ENCODE measurements at regions not wholly inside any gene's neighbourhood (a gene's known extent, or its start where the extent isn't known, plus 50 kb on each side); places are given as distances from the start of the nearest gene placed in this dataset.
A peak's percentile ranks its signal among the peaks of the same experiment; 100 is the strongest.
"Not testable (repeated sequence)": the region's sequence is repeated elsewhere in the genome, so short reads cannot be mapped to it uniquely, and the experiment has no call there.

DNA sequence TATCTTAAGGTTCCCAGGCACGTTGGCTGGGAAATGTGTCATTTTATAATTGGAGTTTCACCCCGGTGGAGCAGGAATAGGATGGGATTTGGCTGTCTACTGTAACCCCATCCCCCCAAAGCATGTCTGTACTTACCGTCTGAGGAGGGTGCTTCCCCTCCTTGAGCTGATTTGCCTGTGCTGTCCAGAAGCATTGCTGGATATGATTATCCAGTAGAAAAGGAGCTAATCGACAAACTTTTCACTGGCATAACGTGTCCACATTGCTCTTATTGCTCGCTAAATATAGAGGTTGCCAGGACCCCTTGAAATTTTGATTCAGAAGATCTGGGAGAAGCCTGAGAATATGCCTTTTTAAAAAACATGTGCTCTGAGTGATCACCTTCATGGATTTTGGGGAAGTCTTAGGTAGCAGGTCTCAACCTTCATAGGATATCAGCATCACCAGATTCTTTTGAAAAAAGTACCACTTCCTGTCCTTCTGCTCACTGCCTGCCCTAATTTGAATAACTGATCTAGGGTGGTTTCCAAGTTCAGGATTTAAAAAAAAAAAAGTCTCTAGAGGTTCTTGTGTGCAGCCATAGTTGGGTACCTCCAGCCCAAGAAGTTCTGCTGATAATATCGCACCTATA is 80.4 kb upstream of the KCNA1 start:
- no peak overlapping the region for H3K27ac Mint-ChIP-seq (ENCODE audit: unreplicated experiment)
- H3K36me3 Mint-ChIP-seq (ENCODE audit: low read depth): no peaks in the 10 kb centered on the region
- peaks cover 4% of the 10 kb centered on the region for H3K4me1 Mint-ChIP-seq (ENCODE audit: low read depth)
- TF ChIP-seq, protein P1, sequence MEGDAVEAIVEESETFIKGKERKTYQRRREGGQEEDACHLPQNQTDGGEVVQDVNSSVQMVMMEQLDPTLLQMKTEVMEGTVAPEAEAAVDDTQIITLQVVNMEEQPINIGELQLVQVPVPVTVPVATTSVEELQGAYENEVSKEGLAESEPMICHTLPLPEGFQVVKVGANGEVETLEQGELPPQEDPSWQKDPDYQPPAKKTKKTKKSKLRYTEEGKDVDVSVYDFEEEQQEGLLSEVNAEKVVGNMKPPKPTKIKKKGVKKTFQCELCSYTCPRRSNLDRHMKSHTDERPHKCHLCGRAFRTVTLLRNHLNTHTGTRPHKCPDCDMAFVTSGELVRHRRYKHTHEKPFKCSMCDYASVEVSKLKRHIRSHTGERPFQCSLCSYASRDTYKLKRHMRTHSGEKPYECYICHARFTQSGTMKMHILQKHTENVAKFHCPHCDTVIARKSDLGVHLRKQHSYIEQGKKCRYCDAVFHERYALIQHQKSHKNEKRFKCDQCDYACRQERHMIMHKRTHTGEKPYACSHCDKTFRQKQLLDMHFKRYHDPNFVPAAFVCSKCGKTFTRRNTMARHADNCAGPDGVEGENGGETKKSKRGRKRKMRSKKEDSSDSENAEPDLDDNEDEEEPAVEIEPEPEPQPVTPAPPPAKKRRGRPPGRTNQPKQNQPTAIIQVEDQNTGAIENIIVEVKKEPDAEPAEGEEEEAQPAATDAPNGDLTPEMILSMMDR (IDR thresholded peaks at IDR 0.05): no peak
- no peak overlapping the region for H3K4me3 Mint-ChIP-seq (ENCODE audit: unreplicated experiment)
- peaks cover 2% of the 10 kb centered on the region for H3K27me3 Mint-ChIP-seq (ENCODE audit: low read depth)
- DNase-seq (ENCODE audit: low spot score): no peak
- H3K9me3 Mint-ChIP-seq (ENCODE audit: low read depth): no peaks in the 10 kb centered on the region

DNA sequence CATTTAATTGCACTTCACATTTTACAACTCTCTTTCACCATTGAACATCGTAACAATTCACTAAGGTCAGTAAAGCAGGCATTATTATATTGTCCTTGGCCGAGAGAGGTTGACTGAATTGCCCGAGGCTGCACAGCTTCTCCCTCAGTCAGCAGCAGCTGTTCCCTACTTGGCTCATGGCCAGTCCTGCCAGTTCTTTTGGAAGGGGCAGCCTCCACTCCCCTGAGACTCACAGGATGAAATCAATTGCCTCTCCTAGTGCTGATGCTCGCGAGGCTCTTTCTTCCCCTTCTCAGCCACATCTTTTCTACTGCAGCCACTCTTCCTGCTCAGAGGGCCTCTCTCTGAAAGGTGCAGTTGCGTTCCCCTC is 79.9 kb upstream of the KCNA1 start:
- H3K4me1 Mint-ChIP-seq (ENCODE audit: low read depth): no peaks in the 10 kb centered on the region

DNA sequence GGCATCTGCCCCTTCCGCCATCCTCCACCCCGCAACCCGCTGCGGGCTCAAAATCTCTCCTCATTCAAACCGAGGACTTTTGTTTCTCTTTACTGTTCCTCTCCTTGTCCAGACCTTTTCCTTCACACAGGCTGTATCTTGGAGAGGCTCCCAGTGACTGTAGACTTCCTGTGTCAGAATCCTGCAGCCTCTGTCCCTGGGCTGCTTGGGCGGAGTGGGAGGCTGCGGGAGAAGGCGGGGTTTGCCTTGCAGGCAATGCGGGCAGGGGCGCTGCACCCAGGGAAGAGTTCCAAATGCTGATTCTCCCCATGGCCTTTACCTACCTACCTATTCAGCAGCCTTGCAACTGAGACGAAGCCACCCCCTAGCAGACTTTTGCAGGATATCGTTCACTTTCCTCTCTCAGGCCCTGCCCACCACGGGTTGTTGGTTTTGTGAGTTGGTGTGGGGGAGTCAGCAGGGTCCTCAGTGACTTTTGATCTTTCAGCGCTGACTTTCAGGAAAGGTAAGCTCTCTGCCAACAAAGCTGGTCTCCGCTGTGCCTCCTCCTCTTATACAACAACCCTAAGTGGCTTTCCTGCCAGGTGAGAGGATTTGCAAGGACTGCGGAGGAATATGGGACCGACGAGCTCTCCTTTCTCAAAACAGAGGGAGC is 79.0 kb upstream of the KCNA1 start:
- DNase-seq (ENCODE audit: low spot score): no peak
- no peaks in the 10 kb centered on the region for H3K9me3 Mint-ChIP-seq (ENCODE audit: low read depth)
- no peaks in the 10 kb centered on the region for H3K4me1 Mint-ChIP-seq (ENCODE audit: low read depth)
- H3K36me3 Mint-ChIP-seq (ENCODE audit: low read depth): no peaks in the 10 kb centered on the region
- H3K27me3 Mint-ChIP-seq (ENCODE audit: low read depth): peaks cover 2% of the 10 kb centered on the region
- no peak overlapping the region for H3K27ac Mint-ChIP-seq (ENCODE audit: unreplicated experiment)
- TF ChIP-seq, protein P1 (IDR thresholded peaks at IDR 0.05): no peak
- H3K4me3 Mint-ChIP-seq (ENCODE audit: unreplicated experiment): no peak overlapping the region

More for the DNA sequence above, 79.9 kb upstream of the KCNA1 start:
- H3K9me3 Mint-ChIP-seq (ENCODE audit: low read depth): no peaks in the 10 kb centered on the region
- H3K36me3 Mint-ChIP-seq (ENCODE audit: low read depth): no peaks in the 10 kb centered on the region
- H3K27ac Mint-ChIP-seq (ENCODE audit: unreplicated experiment): no peak overlapping the region
- TF ChIP-seq, protein P1 (IDR thresholded peaks at IDR 0.05): no peak
- no peak overlapping the region for H3K4me3 Mint-ChIP-seq (ENCODE audit: unreplicated experiment)
- no peak for DNase-seq (ENCODE audit: low spot score)
- peaks cover 2% of the 10 kb centered on the region for H3K27me3 Mint-ChIP-seq (ENCODE audit: low read depth)

DNA sequence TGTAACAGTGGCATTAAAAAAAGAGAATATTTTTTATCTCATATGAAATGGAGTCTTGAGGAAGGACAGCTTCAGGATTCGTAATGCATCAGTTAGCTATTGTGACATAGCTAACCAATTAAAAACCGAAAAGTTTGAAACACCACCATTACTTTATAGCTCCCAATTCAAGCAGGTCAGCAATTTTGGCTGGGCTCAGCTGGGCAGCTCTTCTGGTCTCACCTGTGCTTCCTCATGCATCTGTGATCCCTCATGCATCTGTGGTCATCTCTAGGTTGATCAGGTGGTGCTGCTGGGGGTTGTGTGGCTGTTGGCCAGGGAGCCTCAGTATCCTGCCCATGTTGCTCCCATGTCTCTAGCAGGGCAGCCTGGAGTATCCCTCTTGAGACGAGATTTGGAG is 76.7 kb upstream of the KCNA1 start:
- H3K36me3 Mint-ChIP-seq (ENCODE audit: low read depth): no peaks in the 10 kb centered on the region
- H3K27me3 Mint-ChIP-seq (ENCODE audit: low read depth): no peaks in the 10 kb centered on the region
- no peaks in the 10 kb centered on the region for H3K9me3 Mint-ChIP-seq (ENCODE audit: low read depth)
- H3K4me1 Mint-ChIP-seq (ENCODE audit: low read depth): no peaks in the 10 kb centered on the region
- no peak overlapping the region for H3K4me3 Mint-ChIP-seq (ENCODE audit: unreplicated experiment)
- H3K27ac Mint-ChIP-seq (ENCODE audit: unreplicated experiment): no peak overlapping the region
- no peak for DNase-seq (ENCODE audit: low spot score)
- TF ChIP-seq, protein P1 (IDR thresholded peaks at IDR 0.05): no peak

DNA sequence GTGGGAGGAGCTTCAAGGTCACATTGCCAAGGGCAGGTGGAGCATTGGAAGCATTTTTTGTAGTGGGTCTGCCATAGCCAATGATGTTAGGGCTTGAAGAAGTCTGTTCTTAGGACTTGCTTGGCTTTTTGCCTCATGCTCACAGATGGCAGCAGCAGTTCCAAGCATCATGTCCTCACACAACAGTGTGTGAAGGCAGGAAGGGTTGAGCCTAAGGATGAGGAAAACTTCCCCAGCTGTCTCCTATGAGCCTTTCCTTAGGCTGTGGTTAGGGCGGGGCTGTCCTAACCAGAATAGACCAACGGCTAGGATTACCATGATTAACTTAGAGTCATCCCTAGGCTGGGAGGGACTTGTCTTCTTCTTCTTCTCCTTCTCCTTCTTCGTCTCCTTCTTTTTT is 76.2 kb upstream of the KCNA1 start:
- TF ChIP-seq, protein P1 (IDR thresholded peaks at IDR 0.05): no peak
- H3K36me3 Mint-ChIP-seq (ENCODE audit: low read depth): no peaks in the 10 kb centered on the region
- H3K27me3 Mint-ChIP-seq (ENCODE audit: low read depth): no peaks in the 10 kb centered on the region
- H3K4me3 Mint-ChIP-seq (ENCODE audit: unreplicated experiment): no peak overlapping the region
- no peaks in the 10 kb centered on the region for H3K4me1 Mint-ChIP-seq (ENCODE audit: low read depth)
- no peak for DNase-seq (ENCODE audit: low spot score)
- H3K27ac Mint-ChIP-seq (ENCODE audit: unreplicated experiment): no peak overlapping the region
- H3K9me3 Mint-ChIP-seq (ENCODE audit: low read depth): no peaks in the 10 kb centered on the region

DNA sequence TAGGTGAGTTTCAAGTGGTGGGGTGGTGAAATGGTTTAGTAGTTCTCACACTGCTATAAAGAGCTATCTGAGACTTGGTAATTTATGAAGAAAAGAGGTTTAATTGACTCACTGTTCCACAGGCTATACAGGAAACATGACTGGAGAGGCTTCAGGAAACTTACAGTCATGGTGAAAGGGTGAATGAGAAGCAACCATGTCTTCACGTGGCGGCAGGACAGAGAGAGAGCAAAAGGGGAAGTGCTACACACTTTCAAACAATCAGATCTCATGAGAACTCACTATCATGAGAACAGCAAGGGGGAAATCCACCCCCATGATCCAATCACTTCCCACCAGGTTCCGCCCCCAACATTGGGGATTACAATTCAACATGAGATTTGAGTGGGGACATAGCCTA is 67.3 kb upstream of the KCNA1 start:
- H3K27me3 Mint-ChIP-seq (ENCODE audit: low read depth); DNase-seq (ENCODE audit: low spot score); H3K9me3 Mint-ChIP-seq (ENCODE audit: low read depth); H3K4me1 Mint-ChIP-seq (ENCODE audit: low read depth); H3K4me3 Mint-ChIP-seq (ENCODE audit: unreplicated experiment); H3K36me3 Mint-ChIP-seq (ENCODE audit: low read depth): not testable (repeated sequence)
- peak overlapping the region; percentile 19 for H3K27ac Mint-ChIP-seq (ENCODE audit: unreplicated experiment)
